GM18868 (cell line): ENCODE measurements at regions not wholly inside any gene's neighbourhood (a gene's known extent, or its start where the extent isn't known, plus 50 kb on each side); places are given as distances from the start of the nearest gene placed in this dataset.

Experiments used
- ATAC-seq: cut with Tn5 transposase; IDR thresholded peaks from one replicate; pipeline ENCODE4 v1.9.1; 2021; ENCODE audit warnings: mild to moderate bottlenecking, moderate library complexity; ENCODE audit not compliant: unreplicated experiment

DNA sequence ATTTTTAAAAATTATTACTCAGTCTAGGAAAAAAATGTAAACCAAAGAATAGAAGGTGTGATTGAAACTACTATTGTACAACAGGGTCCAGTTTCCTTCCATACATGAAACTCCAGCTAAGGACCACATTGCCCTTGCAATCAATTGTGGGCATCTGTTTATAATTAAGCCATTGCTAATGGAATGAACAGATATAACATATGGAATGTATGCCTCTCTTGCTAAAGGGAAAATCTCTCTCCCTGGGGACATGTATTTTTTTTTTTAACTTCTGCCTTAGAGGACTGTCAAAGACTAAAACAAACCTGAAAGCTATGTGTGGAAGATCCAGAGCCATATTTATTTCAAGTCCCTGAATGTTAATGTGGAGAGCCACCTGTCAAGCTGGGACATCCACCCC, 336.8 kb upstream of the MANEA start:
- no peak for ATAC-seq

GRCh38 chr6:95242560-95242959, 334.8 kb upstream of the MANEA start:
- no peak for ATAC-seq

DNA sequence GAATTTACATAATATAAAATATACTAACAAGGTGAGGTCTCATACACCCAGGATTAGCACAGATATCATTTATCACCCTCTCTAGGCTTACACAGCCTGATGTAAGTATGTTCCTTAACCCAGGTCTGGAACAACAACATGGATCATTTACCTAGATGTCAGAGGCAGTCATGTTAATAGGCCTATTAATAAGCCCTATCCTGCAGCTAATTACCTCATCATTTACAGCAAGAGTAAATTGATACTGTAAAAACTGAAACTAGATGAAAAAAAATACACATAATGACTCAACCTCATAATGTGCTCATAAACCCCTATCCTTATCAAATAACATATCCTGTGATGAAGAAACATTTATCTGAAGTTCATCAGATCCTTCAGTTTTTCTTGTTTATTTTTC, 334.3 kb upstream of the MANEA start:
- ATAC-seq: no peak

DNA sequence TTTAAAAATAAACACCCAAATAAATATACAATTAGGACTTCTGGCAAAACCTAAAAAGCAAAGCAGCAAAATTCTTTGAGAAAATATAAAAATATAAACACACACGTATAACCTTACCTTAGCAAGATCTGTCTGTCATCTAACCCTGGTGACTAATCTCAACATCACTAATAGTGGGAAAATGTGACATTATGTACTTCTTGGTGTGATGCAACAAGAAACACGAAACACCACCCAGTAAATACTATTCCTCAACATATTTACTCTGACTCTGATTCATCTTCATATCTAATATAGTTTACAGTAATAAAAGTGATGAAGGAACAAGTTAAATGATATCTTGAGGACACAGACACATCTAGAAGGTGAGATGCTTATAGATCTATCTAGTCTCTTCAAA, 332.6 kb upstream of the MANEA start:
- no peak for ATAC-seq

DNA sequence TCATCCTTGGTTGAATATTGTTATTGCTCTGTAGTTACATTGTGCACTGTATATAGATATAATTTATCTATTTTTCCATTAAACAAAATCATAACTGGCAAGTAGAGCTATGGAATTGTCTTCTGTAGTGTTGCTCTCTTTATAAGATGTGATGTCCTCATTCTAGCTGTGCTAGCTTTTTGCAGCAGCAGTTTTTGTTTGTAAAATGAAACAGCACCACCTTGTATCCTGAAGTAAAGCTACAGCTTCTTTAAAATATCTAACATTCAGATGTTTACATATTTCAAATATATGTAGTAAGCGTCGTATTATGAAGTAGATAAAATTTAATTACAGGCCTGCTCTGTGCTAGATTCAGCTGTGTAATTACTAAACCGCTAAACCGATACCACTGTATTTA, 328.8 kb upstream of the MANEA start:
- no peak for ATAC-seq

GRCh38 chr6:95249175-95249574, 328.2 kb upstream of the MANEA start:
- ATAC-seq: no peak

DNA sequence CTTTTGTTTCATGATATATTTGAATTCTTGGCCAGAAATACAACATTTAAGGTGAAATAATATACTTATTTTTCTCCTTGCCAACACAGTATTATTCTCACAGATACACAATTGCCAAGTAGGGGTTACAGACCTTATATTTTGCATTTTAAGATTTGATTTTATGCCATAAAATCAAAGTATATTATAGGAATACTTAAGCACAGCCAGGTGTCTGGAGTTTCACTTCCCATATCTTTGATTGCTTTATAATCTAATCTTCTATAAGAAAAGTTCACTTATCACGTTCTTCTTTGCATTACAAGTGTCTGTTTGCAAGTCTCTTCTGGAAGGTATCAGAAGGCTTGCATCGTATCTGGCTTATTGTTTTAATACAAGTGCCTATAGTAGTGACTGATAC, 327.7 kb upstream of the MANEA start:
- no peak for ATAC-seq

DNA sequence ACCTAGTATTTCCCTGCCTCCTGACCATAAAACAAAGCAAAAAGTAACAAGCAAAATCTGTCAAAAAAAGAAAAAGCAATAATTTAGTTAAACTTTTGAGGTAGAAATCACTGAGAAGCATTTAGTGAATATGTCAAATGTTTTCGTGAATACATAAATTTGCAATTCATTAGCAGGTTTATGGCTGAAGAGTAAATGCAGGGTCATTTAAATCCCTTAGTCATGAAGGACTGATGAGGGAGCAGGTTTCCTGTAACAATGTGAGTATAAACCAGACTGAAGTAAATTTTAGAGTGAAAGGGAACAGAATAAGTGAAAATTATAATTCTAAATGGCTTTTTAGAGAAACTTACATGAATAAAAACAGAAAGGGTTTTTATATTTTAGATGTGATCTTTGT, 313.5 kb upstream of the MANEA start:
- ATAC-seq: no peak

DNA sequence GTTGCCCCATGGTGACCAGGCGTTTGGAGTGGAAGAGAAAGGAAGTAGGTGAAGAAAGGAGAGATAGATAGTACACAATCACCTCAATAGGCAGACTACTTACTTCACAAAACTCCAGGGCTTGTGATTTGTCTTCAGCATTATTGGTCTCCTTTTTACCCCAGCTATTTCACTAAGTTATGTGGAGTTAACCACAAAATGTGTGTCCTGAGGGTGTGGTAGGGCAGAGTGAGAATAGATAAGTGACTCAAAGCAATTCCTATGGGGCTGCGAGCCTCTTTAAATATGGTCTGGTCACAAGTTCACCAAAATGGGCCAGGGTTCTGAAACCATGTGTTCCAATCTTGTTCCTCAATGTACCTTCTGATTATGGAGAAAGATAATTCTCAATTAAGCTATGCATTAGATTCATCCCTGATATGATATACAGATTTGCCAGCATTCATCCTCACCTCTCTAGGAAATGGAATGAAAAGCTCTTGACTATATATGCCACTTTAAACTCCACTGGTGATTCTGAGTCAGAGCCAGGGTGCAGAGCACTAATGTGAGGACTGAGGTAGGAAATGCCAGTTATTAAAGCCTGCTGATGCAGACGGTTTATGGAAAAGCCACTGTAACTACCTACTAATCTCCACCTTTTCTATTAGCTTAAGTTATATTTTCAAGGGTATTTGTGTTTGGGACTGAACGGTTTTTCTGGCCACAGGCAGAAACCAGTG, 310.6 kb upstream of the MANEA start:
- ATAC-seq: no peak

GRCh38 chr6:95274686-95275235, 302.6 kb upstream of the MANEA start:
- ATAC-seq: no peak

GRCh38 chr6:95279616-95280015, 297.7 kb upstream of the MANEA start:
- no peak for ATAC-seq

- ATAC-seq: no peak
Observed at GRCh38 chr6:95280686-95281273, 296.6 kb upstream of the MANEA start.

DNA sequence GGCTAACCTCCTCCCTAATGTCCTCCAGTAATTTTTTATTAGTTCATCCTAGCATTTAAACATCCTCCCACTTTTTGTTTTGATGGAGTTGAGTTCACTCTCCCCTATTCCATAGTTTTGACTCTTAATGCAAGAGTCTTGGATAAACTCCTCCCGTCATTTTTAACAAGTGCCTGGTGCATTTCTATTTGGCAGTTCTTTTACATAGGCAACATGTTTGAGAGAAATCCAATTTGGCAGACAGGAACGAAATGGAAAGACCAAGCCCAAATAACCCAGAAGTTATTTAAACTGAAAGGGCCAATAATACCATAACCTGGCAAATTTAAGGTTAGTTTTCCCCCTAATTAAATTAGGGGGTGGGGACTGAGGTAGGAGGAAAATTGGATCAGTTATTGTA, 291.5 kb upstream of the MANEA start:
- no peak for ATAC-seq

DNA sequence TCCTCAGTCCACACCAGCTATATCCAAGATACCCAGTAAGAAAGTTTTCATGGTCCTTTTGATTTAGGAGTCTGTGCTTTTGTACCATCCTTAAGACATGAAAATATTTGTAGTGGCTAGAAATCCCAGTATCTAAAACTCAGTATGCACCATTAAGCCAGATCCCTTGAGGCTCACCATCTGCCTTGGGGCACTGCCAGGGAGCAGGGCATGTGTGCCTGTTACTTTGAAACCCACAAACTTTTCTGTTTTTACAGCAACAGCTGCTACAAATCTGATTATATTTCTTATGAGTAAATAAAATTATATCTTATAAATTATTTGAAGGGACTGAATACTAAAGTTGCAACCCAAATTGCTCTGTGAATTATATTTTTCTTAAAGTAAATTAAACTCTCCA, 290.5 kb upstream of the MANEA start:
- ATAC-seq: no peak

GRCh38 chr6:95288251-95288650, 289.1 kb upstream of the MANEA start:
- no peak for ATAC-seq

DNA sequence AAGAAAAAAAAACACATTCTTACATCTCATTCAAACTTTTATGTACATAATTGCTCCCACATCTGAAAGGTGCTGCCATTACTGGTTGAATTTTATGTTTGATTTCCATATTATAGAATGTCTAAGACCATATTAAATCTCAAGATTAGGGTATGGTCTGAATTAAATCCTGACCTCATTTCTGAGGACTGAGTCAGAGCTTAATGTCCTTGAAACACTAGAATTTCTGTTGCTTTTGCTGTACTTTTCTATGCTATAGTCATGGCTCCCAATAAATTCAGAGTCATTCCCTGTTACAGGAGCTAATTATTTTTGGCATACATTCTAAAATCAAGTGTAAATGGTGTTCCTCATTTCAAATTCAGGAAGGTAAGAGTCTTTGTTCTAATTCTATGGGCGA, 285.3 kb upstream of the MANEA start:
- no peak for ATAC-seq

GRCh38 chr6:95293257-95293656, 284.1 kb upstream of the MANEA start:
- ATAC-seq: no peak

DNA sequence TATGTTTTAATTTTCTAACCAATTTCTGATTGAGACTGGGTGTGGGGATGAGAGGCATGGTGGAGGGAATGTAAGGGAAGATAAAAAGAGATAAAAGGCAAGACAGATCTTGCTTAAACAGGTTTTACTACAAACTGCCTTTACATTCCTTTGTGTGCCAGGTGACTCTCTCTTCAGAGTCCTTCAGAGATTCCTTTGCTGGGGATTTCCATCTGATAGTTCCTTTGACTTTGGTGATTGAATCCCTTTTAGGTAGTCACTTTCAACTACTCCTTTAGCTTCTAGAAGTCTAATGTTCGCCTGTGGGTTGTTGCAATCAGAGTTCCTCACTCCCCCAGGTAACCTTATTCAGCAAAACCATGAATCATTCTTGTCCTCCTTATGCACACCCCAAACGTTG, 283.3 kb upstream of the MANEA start:
- no peak for ATAC-seq

GRCh38 chr6:95309545-95309944, 267.8 kb upstream of the MANEA start:
- ATAC-seq: no peak

- no peak for ATAC-seq
Observed at GRCh38 chr6:95318137-95318536, 259.2 kb upstream of the MANEA start.

- no peak for ATAC-seq
Observed at GRCh38 chr6:95321126-95321525, 256.2 kb upstream of the MANEA start.

DNA sequence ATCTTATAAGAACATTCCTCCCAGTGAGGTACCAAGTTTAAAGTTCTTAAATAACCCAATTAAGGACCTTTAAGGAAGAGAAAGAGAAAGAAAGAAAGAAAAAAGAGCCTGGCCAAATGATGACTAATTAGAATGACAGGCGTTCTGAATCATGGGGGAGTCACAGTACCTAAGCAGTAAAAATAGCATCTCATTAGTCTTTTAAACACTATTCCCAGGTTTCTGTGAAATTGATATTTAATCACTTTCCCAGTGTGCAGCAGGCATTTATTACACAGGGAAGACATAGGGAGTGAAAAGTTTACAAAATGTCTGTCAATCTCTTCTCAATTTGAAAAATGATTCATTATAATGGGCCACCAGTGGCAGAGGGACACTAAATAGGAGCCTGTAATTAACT, 251.4 kb upstream of the MANEA start:
- no peak for ATAC-seq

DNA sequence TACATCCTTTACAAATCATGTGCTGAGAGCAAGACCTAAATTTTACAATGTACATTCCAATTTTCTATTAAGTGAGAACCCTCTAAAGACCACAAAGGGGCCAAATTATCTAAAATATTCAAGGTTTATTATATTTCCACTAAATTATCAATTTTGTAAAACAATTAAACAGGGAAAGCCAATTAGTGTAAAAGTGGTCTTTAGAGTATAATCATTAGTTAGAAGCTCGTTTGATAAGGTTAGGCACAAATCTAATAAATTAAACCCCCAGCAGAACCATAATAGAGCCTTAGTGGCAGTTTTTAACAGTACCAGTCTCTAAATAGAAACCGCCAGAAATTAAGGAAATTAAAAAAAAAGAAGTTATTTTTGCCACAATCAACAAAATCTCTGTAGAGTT, 249.1 kb upstream of the MANEA start:
- ATAC-seq: no peak
